ENCODE measurements at regions not wholly inside any gene's neighbourhood (a gene's known extent, or its start where the extent isn't known, plus 50 kb on each side); places are given as distances from the start of the nearest gene placed in this dataset.

DNA sequence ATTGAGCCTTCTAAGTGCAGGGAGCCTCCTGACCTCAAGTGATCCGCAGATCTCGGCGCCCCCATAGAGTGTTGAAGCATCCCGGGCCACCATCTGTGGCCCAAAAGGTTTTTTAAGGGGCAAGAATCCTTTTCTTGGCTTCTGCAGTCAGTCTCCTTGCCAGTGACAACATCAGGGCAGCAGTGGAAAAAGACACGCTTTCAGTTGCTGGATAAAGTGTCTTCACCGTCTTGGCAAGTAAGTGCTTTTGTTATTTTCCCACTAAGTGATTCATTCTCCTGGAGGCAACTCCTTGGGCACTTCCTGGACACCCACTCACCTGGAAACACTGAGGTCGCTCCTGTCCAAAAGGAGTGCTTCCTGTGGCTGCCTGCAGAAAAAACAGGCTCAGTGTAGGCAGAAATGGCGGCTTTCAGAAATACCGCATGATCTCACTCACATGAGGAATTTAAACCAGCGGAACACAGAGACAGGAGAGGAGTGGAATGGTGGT is 71.7 kb upstream of the ABHD2 start:
- TF ChIP-seq, protein P1, sequence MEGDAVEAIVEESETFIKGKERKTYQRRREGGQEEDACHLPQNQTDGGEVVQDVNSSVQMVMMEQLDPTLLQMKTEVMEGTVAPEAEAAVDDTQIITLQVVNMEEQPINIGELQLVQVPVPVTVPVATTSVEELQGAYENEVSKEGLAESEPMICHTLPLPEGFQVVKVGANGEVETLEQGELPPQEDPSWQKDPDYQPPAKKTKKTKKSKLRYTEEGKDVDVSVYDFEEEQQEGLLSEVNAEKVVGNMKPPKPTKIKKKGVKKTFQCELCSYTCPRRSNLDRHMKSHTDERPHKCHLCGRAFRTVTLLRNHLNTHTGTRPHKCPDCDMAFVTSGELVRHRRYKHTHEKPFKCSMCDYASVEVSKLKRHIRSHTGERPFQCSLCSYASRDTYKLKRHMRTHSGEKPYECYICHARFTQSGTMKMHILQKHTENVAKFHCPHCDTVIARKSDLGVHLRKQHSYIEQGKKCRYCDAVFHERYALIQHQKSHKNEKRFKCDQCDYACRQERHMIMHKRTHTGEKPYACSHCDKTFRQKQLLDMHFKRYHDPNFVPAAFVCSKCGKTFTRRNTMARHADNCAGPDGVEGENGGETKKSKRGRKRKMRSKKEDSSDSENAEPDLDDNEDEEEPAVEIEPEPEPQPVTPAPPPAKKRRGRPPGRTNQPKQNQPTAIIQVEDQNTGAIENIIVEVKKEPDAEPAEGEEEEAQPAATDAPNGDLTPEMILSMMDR (IDR thresholded peaks at IDR 0.05) = no peak
- 30 to 43% (median 36%) methylated on average over 10 of the region's 10 CpGs for WGBS, 3 donors

DNA sequence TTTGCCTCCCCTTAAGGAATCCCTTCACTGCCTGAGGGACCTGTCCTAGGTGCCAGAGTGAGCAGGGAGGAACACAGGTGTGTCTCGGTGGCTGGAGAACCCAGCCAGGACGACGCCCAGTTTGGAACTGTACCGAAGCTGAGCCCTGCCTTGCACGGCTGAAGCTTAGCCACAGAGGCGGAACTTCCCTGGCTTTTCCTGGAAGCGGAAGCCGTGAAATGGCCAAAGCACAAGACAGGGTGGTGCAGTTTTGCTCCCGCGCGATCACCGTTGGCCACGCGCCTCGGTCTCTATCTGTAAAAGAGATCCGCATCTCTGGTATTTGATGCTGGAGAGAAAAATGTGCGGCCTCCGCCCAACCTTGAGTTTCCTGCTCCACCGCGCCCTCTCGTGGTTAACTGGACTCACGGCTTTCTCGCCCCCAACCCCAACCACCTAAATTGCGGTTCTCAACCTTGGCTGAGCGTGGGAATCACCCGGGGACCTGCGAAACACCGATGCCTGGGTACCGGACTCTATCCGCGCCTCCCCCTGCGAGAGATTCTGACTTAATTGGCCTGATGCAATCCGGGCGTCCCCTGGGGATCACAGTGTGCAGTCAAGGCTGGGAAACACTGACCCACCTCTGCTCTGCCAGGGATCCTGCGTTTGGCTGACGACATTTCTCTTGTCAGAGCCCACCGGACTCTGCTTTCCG is 70.7 kb upstream of the ABHD2 start:
- Histone ChIP-seq H3K36me3 (ENCODE audit: insufficient read depth in 1 of 2, low read depth in 1 of 2) (no peaks in the 10 kb centered on the region), H3K27me3 (ENCODE audit: insufficient read depth in 3 of 3, low read length in 2 of 3) (no peaks in the 10 kb centered on the region), H3K9me3 (no peaks in the 10 kb centered on the region), H3K27ac (peak overlapping the region; percentile 62), H3K4me3 (peak overlapping the region; percentile 54), H3K4me1 (peaks cover 29% of the 10 kb centered on the region)
- TF ChIP-seq, protein P1 (IDR thresholded peaks at IDR 0.05) = peak; percentile 77
- DNase-seq (peak; percentile 85 to 91), ATAC-seq (peak; percentile 64 to 79 (median 69))
- intact Hi-C loops (cut with DNase I) = loop anchor here (2.0 to 5.0 kb wide), 2 partner anchors 110 to 113 kb away; no protein-coding TSS in a partner anchor
- 1 to 2% (median 2%) methylated on average over 38 of the region's 38 CpGs for WGBS, 3 donors

More for the DNA sequence above, 71.7 kb upstream of the ABHD2 start:
- peak overlapping the region; percentile 54 for H3K4me3 ChIP-seq
- no peaks in the 10 kb centered on the region for H3K9me3 ChIP-seq
- peak; percentile 15 to 48 (median 24) for ATAC-seq
- intact Hi-C loops (cut with DNase I) = loop anchor here (2.0 to 5.0 kb wide), 2 partner anchors 109 to 112 kb away; no protein-coding TSS in a partner anchor
- H3K4me1 ChIP-seq = peaks cover 20% of the 10 kb centered on the region
- H3K27me3 ChIP-seq (ENCODE audit: insufficient read depth in 3 of 3, low read length in 2 of 3) = no peaks in the 10 kb centered on the region
- peak in 1 of 2 donors; percentile 18 for DNase-seq
- no peaks in the 10 kb centered on the region for H3K36me3 ChIP-seq (ENCODE audit: insufficient read depth in 1 of 2, low read depth in 1 of 2)
- H3K27ac ChIP-seq = peak overlapping the region; percentile 62

DNA sequence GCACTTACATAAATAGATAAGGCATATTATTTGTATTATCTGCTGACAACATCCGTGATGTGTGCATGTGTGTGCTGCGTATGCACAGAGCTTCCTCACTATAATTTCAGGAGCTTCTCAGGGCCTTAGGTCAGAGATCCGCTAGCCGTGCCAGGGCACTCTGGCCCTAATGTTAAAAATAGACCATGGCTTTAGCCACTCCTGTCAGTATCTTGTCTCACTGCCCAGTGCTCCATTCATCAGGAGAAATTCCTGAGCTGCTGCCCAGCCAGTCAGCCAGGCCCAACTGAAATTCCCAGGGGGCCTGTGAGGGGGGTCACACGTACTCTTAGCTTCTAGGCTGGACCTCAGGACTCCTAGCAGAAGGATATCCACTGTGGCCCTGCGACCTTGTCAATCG is 70.0 kb upstream of the ABHD2 start:
- DNase-seq (peak; percentile 78 to 87), ATAC-seq (peak; percentile 93 to 96 (median 96))
- Histone ChIP-seq H3K27me3 (ENCODE audit: insufficient read depth in 3 of 3, low read length in 2 of 3) (no peaks in the 10 kb centered on the region), H3K9me3 (no peaks in the 10 kb centered on the region), H3K4me1 (peaks cover 29% of the 10 kb centered on the region), H3K36me3 (ENCODE audit: insufficient read depth in 1 of 2, low read depth in 1 of 2) (no peaks in the 10 kb centered on the region), H3K27ac (peak overlapping the region; percentile 62), H3K4me3 (peak overlapping the region; percentile 54)
- intact Hi-C loops (cut with DNase I) = loop anchor here in 1 of 2 donors (5.0 kb wide), 1 partner anchor 111 kb away; no protein-coding TSS in a partner anchor
- WGBS, 3 donors = 14 to 19% (median 17%) methylated on average over 7 of the region's 7 CpGs
- TF ChIP-seq, protein P1 (IDR thresholded peaks at IDR 0.05) = no peak

DNA sequence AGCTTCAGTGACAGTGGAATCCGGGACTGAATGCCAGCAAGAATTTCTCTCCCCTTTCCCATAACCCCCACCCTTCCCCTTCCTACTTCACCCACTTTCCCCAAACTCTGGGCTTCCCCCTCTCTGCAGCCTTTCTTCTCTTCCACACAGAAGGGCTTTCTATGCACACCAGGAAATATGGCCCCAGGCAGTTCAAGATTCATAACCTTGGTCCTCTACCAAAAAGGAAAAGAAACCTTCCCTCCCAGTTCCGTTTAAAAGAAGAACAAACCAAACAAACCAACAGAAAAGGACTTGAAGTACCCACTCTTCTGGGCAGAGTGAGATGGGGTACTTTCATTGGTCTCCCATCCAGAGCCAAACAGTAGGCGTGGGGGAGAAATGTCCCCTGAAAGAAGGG is 68.8 kb upstream of the ABHD2 start:
- ATAC-seq (no peak), DNase-seq (no peak)
- Histone ChIP-seq H3K9me3 (peaks cover 5% of the 10 kb centered on the region), H3K4me1 (peaks cover 29% of the 10 kb centered on the region), H3K27ac (no peak overlapping the region), H3K4me3 (no peak overlapping the region), H3K27me3 (ENCODE audit: insufficient read depth in 3 of 3, low read length in 2 of 3) (no peaks in the 10 kb centered on the region), H3K36me3 (ENCODE audit: insufficient read depth in 1 of 2, low read depth in 1 of 2) (no peaks in the 10 kb centered on the region)
- intact Hi-C loops (cut with DNase I) = loop anchor here in 1 of 2 donors (5.0 kb wide), 1 partner anchor 112 kb away; no protein-coding TSS in a partner anchor
- TF ChIP-seq, protein P1 (IDR thresholded peaks at IDR 0.05) = no peak
- 49 to 57% (median 50%) methylated on average over 3 of the region's 3 CpGs for WGBS, 3 donors
